ENCODE measurements at regions not wholly inside any gene's neighbourhood (a gene's known extent, or its start where the extent isn't known, plus 50 kb on each side); places are given as distances from the start of the nearest gene placed in this dataset.

GRCh38 chr15:70439304-70439877 is 324.0 kb downstream of the UACA start:
- no peak for DNase-seq

DNA sequence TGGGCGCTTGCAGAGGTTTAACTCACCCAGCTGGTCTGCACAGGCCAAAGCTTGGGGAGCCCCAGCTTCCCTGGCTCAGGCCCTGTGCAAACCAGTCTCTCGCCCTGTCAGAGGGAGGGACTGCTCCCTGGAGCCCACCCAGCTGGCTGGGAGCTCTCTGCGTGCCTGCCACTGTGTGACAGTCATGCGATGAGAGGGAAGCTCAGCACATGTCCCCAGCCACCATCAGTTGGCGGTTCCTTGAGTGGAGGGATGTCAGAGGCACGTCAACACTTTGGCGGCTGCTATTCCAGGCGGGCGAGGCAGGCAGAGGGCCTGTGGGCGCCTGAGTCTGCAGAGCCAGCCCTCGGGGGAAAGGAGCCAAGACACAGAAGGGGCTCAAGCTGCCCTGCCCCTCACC is 324.6 kb downstream of the UACA start:
- DNase-seq = no peak

GRCh38 chr15:70437882-70438451 is 325.4 kb downstream of the UACA start:
- DNase-seq = no peak

DNA sequence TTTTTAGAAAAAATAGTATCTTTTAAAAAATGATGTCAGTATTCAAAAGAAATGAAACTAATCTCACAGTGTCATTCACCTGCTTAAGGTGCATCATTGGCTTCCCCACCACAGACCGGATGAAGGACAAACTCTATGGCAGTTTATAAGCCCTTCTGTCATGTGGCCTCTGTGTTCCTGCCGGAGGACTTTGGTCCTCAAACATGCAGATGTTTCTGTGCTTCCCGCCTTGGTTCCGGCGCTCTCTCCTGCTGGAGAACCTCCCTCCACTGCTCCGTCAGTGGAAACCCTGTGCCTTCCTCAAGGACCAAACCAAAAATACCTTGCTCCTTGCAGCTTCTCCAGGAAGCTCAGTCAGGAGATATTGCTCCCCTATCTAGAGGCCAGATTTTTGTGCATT is 326.3 kb downstream of the UACA start:
- no peak for DNase-seq

DNA sequence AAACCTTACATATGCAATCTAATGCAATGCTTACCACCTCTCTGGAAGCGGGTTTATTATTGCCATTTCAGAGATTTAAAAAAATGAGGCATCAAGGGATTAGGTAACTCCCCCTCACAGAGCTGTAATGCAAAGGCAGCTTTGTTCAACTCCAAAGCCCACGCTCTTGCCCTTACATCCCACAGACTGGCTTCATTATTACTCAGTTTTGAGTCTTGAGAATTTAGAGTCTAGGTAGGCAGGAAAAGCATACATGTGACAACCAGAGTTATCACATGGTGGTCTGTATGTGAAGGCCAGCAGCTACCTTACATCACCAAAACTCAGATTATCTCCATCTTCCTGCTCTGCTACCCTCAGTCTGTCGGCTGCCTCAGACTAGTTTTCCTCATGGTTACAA is 326.9 kb downstream of the UACA start:
- DNase-seq = no peak

DNA sequence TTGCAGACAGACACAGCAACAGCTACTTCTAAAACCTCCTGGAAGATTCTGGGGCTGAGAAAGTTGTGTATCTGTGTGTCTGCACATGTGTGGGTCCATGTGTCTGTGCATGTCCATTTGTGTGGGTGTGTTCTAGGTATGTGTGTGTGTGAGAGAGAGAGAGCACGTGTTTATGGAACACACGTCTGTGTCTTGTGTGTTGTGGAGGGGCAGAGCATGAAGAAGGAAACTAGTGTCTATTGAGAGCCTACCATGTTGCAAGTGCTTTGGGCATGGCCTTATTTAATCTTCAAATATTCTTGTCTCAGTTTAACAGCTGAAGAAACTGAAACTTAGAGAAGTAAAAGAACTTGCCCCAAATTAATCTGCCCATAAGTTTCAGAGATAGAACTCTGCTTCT is 327.5 kb downstream of the UACA start:
- no peak for DNase-seq

DNA sequence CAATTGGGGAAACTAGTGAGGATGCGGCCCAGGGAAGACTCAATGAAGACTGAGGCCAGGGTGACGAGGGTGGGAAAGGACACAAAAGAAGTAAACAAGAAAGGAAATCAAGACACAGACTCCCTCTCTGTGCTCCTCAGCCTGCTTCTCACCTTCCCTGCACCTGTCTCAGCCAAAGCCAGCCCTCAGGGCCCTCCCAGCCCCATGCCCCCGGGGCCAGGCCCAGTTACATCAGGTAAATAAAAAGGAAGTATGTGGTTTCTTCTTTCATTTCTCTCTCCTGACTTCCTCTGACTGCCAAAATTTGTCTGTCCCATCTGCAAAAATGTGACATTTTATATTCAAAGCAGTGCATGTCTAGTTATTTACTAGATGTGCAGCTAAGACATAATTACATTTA is 328.0 kb downstream of the UACA start:
- no peak for DNase-seq

DNA sequence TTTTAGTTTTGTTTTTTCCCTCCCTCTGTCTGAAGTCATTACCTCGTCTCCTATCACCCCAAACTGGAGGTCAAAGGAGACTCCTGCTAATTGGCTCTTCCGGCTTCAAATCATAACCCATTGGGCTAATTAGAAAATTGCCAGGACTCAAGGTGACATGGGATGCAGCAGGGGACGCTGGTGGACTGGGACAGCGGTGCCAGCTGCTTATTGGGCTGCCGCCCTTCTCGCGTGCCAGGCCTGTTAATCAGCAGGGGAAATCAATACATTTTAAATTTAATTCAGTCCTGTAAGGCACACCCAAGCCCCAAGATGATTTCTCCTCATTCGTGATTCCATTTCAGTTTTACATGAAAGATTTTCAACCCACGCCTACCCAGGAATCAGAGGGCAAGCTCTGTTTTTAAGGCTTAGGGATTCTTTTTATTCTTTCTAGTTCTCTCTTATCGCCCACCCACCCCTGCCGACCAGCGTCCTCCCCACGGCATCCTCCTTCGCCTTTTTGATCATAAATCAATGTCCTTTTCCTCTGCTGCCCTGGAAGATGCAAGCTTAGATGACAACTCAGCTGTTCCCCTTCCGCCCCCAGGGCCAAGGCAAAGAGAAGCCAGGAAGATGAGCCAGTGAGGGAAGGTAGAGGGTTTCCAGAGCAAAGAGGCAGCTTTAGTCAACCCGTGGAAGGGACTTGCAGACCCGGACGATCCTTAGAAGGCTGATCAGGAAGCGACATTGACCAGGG is 329.6 kb downstream of the UACA start:
- DNase-seq = no peak

DNA sequence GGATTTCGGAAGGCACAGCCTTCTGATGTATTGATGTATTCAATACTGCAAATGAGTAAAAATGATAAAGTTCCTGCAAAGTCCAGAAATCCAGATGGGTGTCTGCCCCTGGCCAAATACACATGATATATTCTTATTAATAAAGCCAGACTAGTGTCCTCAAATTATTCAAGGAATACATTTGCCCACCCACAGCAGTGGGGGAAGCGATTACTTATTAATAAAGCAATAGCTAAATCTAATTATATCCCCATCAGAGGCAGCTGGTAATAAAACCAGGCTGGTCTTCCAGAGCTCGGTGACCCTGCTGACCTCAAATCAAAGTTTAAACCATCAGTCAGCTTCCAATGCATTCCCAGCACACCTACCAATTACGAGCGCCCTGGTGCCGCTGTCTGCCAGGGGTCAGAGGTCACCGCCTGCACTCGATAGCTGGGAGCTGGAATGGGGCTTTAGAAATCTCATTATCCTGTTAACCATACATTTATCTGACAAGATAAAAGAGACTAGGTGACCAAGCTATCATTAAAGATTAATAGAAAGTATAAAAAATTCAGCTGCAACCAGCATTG is 330.3 kb downstream of the UACA start:
- no peak for DNase-seq

- no peak for DNase-seq
Measured at GRCh38 chr15:70431854-70432253, 331.5 kb downstream of the UACA start.

DNA sequence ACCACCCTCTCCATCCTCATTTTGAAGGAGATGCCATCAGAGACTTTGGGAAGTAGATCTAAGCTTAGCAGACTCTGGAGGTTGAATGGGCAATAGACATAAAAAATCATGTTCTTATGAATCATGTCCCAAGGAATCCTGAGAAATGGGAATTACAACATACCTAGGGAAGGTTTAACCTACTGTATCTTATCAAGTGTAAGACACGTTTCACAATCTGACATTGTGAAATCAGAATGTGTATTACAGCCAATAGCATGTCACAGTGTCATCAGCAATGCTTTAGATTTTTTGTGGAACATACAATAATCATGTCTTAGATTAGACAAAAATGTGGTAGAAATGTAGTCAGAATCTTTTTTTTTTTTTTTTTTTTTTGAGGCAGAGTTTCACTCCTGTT is 332.4 kb upstream of the TLE3 start:
- DNase-seq = no peak

DNA sequence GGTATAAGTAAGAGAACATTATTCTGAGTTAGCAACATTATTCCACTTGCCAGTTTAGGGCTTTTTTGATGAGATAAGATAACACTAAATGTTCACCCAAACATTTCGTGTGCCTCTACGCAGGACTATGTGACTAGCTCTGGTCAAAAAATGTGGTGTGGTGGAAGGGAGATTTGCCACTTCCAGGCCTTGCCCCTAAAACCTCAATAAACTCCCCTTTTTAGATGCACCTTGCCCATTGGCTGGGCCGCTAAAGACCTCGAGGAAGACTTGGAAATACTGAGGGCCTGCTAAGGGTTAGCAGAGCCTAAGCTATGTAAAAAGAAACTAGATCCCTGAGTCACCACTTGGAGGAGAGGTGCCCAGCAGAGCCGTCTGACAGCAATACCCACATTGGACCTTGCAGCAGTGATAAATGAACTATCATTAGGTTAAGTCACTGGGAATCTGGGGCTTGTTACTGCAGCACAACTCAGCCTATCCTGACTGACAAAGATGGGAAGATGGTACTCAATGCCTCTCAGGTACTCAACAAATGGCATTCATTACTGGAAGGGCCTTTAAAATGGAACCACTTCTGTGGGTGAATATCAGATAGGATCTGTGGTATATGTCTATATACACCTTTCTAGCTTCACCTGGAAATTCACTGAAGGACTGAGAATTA is 331.5 kb upstream of the TLE3 start:
- DNase-seq = no peak

DNA sequence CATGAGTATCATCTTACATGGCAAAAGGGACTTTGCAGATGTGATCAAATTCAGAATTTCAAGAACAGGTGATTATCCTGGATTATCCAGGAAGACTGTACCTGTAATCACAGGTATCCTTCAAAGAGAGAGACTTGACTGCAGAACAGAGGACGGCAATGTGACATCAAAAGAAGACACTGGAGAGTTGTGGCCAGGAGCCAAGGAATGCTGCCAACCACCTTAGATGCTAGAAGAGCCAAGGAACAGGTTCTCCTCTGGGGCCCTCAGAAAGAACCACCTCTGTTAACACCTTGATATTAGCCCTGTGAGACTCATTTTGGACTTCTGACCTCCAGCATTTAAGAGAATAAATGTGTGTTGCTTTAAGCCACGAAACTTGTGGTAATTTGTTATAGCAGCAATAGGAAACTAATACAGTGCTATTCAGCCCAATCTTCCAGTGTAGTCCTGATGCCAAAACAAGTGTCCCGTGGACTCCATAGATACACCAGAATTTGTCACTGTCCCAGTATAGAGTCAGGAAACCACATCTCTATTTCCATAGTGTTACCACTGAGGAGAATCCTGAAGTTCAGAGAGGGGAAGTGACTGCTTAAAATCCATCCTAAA is 330.6 kb upstream of the TLE3 start:
- no peak for DNase-seq

GRCh38 chr15:70427167-70428120 is 329.7 kb upstream of the TLE3 start:
- DNase-seq = no peak

DNA sequence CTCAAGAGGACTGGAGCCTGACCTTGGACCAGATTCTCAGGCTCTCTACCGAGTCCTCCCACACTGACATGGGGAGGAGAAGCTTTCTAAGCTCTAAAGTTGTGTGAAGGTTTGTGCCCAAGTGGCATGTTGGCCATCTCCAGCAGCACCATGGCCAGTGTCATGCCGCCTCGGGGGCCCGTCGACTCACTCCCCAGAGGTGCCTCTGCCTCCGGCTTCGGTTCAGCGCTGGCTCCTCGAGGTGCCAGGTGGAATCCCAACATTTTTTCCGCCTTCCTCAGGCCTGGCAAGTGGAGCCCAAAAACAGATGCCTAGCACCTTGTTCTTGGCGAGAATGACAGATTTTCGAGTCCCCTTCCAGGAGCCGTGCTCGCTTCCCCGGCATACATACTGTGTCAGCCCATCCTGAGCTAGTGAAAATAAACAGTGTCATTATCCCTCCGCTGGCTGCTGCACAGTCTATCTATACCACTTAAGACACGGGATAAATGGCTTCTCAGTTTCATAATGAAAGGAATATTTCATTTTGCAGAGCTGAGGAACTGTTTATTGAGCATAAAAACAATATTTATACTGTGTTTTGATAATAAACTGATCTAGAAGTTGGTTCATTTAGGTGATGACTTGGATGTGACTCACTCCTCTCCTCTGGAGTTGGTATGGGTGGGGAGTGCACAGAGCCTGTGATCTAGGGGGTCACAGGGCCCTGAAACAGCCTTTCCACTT is 328.5 kb upstream of the TLE3 start:
- DNase-seq = no peak

DNA sequence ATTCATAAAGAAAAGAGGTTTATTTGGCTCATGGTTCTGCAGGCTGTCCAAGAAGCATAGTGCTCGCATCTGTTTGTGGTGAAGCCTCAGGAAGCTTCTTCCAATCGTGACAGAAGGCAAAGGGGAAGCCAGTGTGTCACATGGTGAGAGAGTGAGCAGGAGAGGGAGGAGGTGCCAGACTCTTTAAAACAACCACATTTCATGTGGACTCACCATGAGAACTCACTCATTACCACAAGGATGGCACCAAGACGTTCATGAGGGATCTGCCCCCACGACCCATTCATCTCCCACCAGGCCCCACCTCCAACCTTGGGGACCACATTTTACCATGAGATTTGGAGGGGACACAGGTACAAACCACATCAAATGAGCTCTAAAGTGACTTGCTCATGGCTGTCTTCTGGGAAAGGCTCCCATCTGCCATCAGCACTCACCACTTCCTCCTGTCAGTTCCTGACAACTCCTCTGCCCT is 327.3 kb upstream of the TLE3 start:
- no peak for DNase-seq

DNA sequence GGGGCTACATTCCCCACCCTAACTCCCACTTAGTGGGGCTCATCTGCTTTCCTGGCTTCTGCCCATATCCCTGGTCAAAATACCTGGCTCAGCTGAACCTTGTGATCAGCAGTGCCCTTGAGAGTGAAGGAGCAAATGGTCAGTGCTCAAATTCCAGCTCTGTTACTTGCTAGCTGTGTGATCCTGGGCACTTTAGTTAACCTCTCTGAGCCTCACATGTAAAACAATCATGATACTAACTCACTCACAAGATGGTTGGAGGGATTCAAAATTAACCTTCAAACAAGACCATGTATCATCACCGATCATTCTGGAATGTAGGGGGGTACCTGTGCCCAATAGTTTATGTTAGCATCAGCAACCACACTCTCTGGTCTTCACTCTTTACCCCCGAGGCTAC is 325.6 kb upstream of the TLE3 start:
- DNase-seq = no peak

DNA sequence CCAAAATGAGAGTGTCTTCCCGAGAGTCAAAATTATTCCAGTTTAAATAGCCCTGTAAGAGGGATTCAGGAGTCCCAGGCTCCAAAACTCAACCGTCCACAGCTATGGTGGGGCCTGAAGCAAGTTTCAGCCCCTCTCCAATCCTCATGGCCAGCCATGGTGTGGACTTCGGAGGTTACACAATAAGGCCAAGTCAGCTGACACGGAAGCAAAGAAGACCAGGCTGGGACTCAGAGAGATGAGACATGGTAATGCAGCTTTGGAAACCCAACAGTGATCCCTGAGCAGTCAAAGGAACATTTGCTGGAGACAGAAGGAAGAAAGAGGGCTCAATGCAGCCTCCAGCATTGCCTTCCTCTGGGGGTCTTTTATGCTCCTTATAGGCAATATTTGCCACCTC is 324.6 kb upstream of the TLE3 start:
- no peak for DNase-seq

DNA sequence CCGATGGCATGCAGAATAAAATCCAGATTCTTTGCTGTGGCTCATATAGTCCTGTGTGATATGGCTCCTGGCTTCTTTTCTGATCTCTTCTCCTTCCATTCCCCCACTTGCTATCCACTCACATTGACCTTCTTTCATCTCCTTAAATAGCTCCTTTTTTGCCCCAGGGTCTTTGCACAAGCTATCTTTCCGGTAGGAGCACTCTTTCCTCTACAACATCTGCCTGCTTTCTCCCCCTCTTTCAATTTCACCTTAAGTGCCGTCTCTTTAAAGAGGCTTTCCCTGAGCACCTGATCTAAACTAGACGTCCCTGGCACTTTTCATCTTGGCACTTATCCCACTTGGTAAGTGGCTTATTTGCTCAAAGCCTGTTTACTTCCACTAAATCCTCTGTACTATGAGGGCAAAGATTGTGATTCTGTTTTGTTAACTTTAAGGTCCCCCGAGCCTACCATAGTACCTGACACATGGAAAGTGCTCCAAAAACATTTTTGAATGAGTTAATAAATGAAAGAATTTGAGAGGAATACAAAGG is 323.3 kb upstream of the TLE3 start:
- peak; percentile 76 for DNase-seq

DNA sequence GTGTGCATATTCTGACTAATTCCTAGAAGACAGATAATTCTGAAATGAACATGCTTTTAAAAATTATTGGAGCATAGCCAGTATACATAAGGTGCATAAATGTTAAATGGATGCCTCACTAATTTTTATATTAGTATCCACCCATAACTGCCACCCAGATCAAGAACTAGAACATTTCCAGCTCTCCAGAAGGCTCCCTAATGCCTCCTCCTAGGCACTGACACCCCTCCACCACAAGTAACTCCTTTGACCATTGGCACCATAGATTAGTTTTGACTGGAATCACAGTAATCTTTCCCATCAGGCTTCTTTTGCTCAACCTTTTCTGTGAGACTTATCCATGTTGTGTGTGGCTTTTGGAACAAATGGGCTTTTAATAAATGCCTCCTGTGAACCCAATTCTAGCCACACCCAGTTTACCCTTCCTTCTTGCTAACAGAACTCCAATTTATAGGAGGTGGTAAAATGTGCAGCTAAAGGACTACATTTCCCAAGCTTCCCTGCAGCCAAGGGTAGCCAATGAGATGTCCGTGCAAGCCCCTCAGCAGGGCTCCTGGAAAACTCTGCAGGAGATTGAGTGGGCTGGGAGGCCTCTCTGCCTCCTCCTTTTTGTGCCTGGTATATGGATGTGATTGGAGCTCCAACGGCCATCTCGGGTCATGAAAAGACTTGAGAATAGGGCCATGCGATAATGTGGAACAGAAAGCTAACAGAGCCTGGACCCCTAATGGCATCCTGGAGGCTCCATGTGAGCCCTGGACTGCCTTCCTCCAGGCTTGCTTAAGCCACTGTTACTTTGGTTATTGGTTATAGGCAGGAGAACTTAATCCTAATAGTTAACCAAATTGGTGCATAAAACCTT is 322.6 kb upstream of the TLE3 start:
- no peak for DNase-seq
